IMR-90 (cell line): ENCODE measurements at regions not wholly inside any gene's neighbourhood (a gene's known extent, or its start where the extent isn't known, plus 50 kb on each side); places are given as distances from the start of the nearest gene placed in this dataset.

Source experiments
- ATAC-seq: fragments of 200-7000 bp; cut with Tn5 transposase; 2 replicates; pipeline ENCODE4 v1.9.1; 2020; ENCODE audit warnings: low read depth, mild to moderate bottlenecking, moderate library complexity
- BruUV-seq: library from RNA; stranded (reverse); fragments of 400-500 nt; replicated peaks from 2 replicates; lab custom pipeline; 2021; lab: Mats Ljungman, UMichigan
- CTCF ChIA-PET: fragments of 300-600 bp; formaldehyde crosslinking; extraction: SDS; loops from one replicate; lab custom pipeline; 2021; ENCODE audit warnings: antibody characterized with exemption; lab: Yijun Ruan, JAX
- POLR2A ChIA-PET: fragments of 300-600 bp; sonication (Branson Sonifier 250); formaldehyde crosslinking; loops from one replicate; lab custom pipeline; 2022; ENCODE audit warnings: antibody characterized with exemption; ENCODE audit not compliant: unreplicated experiment; lab: Charles Lee
- DNase-seq: peaks from one replicate; pipeline ENCODE4 v3.0.0; 2013
- H2AFZ ChIP-seq: replicated peaks from 2 replicates; pipeline ENCODE3; 2013; ENCODE audit warnings: low read length, mild to moderate bottlenecking; ENCODE audit not compliant: poor library complexity
- H2AK5ac ChIP-seq: 2 replicates; pipeline ENCODE4 v1.6.1; 2013; ENCODE audit warnings: low read depth, low read length, inconsistent platforms
- H2AK9ac ChIP-seq: replicated peaks from 2 replicates; pipeline ENCODE3; 2013; ENCODE audit warnings: mild to moderate bottlenecking, low read depth, low read length, moderate library complexity; ENCODE audit not compliant: poor library complexity
- H2BK120ac ChIP-seq: 2 replicates; pipeline ENCODE4 v1.6.1; 2013; ENCODE audit warnings: low read depth, low read length, inconsistent platforms
- H2BK15ac ChIP-seq: 3 replicates; pipeline ENCODE4 v1.6.1; 2013; ENCODE audit warnings: low read depth, low read length, inconsistent platforms
- H2BK20ac ChIP-seq: 2 replicates; pipeline ENCODE4 v1.6.1; 2013; ENCODE audit warnings: low read depth, mild to moderate bottlenecking, inconsistent platforms, low read length, moderate library complexity
- H2BK5ac ChIP-seq: 2 replicates; pipeline ENCODE4 v1.6.1; 2013; ENCODE audit warnings: mild to moderate bottlenecking, low read depth, low read length, inconsistent platforms; ENCODE audit not compliant: poor library complexity, severe bottlenecking
- H3K14ac ChIP-seq: replicated peaks from 2 replicates; pipeline ENCODE4 v1.6.1; 2013; ENCODE audit warnings: low read depth, low read length, inconsistent platforms
- H3K18ac ChIP-seq: 2 replicates; pipeline ENCODE4 v1.6.1; 2013; ENCODE audit warnings: low read depth, low read length, control low read depth
- H3K23ac ChIP-seq: 2 replicates; pipeline ENCODE4 v1.6.1; 2013; ENCODE audit warnings: low read depth, low read length, inconsistent platforms
- H3K27ac ChIP-seq: 2 replicates; pipeline ENCODE4 v1.5.1; 2013; ENCODE audit warnings: mild to moderate bottlenecking, control low read depth, low read length; ENCODE audit not compliant: insufficient read depth
- H3K27me3 ChIP-seq: 2 replicates; pipeline ENCODE4 v1.6.1; 2013; ENCODE audit warnings: low read length; ENCODE audit not compliant: control insufficient read depth, insufficient read depth
- H3K36me3 ChIP-seq: 2 replicates; pipeline ENCODE4 v1.6.1; 2013; ENCODE audit warnings: low read length, mixed read lengths; ENCODE audit not compliant: control insufficient read depth, insufficient read depth
- H3K4ac ChIP-seq: 2 replicates; pipeline ENCODE4 v1.6.1; 2013; ENCODE audit warnings: low read depth, low read length, inconsistent platforms
- H3K4me1 ChIP-seq: 2 replicates; pipeline ENCODE4 v1.6.1; 2013; ENCODE audit warnings: low read length, mixed read lengths; ENCODE audit not compliant: control insufficient read depth, insufficient read depth
- H3K4me2 ChIP-seq: 2 replicates; pipeline ENCODE4 v1.6.1; 2013; ENCODE audit warnings: low read depth, mild to moderate bottlenecking, control low read depth, low read length, moderate library complexity
- H3K4me3 ChIP-seq: 2 replicates; pipeline ENCODE4 v1.5.1; 2013; ENCODE audit warnings: low read depth, mild to moderate bottlenecking, control low read depth, low read length, moderate library complexity; ENCODE audit not compliant: insufficient read depth
- H3K56ac ChIP-seq: 2 replicates; pipeline ENCODE4 v1.6.1; 2013; ENCODE audit warnings: low read length, inconsistent platforms; ENCODE audit not compliant: insufficient read depth; ENCODE audit errors: extremely low read depth
- H3K79me1 ChIP-seq, 2 experiments: 2 replicates each; pipeline ENCODE4 v1.6.1; 2013; ENCODE audit warnings: low read length in 2 of 2, inconsistent platforms in 1 of 2, low read depth in 1 of 2
- H3K9ac ChIP-seq: 2 replicates; pipeline ENCODE4 v1.6.1; 2013; ENCODE audit warnings: low read depth, low read length, control low read depth
- H3K9me1 ChIP-seq: 2 replicates; pipeline ENCODE4 v1.6.1; 2013; ENCODE audit warnings: low read length, inconsistent platforms; ENCODE audit not compliant: insufficient read depth
- H3K9me3 ChIP-seq: 2 replicates; pipeline ENCODE4 v1.6.1; 2013; ENCODE audit warnings: low read length; ENCODE audit not compliant: control insufficient read depth, insufficient read depth
- H4K20me1 ChIP-seq: 2 replicates; pipeline ENCODE4 v1.6.1; 2013; ENCODE audit warnings: low read length, inconsistent platforms; ENCODE audit not compliant: insufficient read depth
- H4K5ac ChIP-seq: 2 replicates; pipeline ENCODE4 v1.6.1; 2013; ENCODE audit warnings: mild to moderate bottlenecking, low read depth, low read length, control low read depth
- H4K8ac ChIP-seq, 2 experiments: 2 replicates each; pipeline ENCODE4 v1.6.1; 2013; ENCODE audit warnings: low read depth in 2 of 2, low read length in 2 of 2, control low read depth in 1 of 2, inconsistent platforms in 1 of 2
- H4K91ac ChIP-seq: 2 replicates; pipeline ENCODE4 v1.6.1; 2013; ENCODE audit warnings: low read depth, low read length, inconsistent platforms; ENCODE audit not compliant: insufficient read depth
- BHLHE40 ChIP-seq: fragments of 150-350 bp; IDR thresholded peaks from 2 replicates; pipeline ENCODE4 v1.6.1; 2016; ENCODE audit warnings: mild to moderate bottlenecking, low read depth, low read length
- CEBPB ChIP-seq: IDR thresholded peaks from 2 replicates; pipeline ENCODE4 v1.6.1; 2012; ENCODE audit warnings: low read depth, low read length, improper control_type of control experiment
- CHD1 ChIP-seq: IDR thresholded peaks from 2 replicates; pipeline ENCODE4 v1.6.1; 2012; ENCODE audit warnings: low read depth, low read length, improper control_type of control experiment
- MAFK ChIP-seq: IDR thresholded peaks from 2 replicates; pipeline ENCODE4 v1.6.1; 2012; ENCODE audit warnings: low read depth, low read length, improper control_type of control experiment
- MAZ ChIP-seq: IDR thresholded peaks from 2 replicates; pipeline ENCODE4 v1.6.1; 2012; ENCODE audit warnings: low read depth, mild to moderate bottlenecking, low read length, improper control_type of control experiment, moderate library complexity, borderline replicate concordance
- NFE2L2 ChIP-seq: fragments of 150-350 bp; IDR thresholded peaks from 2 replicates; pipeline ENCODE4 v1.6.1; 2016; ENCODE audit warnings: low read depth, mild to moderate bottlenecking, low read length
- POLR2A ChIP-seq: IDR thresholded peaks from 2 replicates; pipeline ENCODE4 v1.6.1; 2012; ENCODE audit warnings: mild to moderate bottlenecking, low read depth, low read length
- RAD21 ChIP-seq: IDR thresholded peaks from 2 replicates; pipeline ENCODE4 v1.6.1; 2012; ENCODE audit warnings: low read length, improper control_type of control experiment
- RFX5 ChIP-seq: IDR thresholded peaks from 2 replicates; pipeline ENCODE4 v1.8.0; 2012; ENCODE audit warnings: low read depth, mild to moderate bottlenecking, low read length, moderate library complexity
- SMC3 ChIP-seq: fragments of 150-350 bp; IDR thresholded peaks from 2 replicates; pipeline ENCODE4 v1.6.1; 2016; ENCODE audit warnings: low read depth, mild to moderate bottlenecking, antibody characterized with exemption, low read length, moderate library complexity
- WGBS, 2 experiments: methylation state at CpG; one replicate each; pipeline versions ENCODE4 v1.1.5 to v1.1.7; 2013; ENCODE audit warnings: missing lambda C conversion rate in 2 of 2; ENCODE audit not compliant: insufficient read length in 1 of 2; ENCODE audit errors: extremely low coverage in 2 of 2; 5-methylcytosine and 5-hydroxymethylcytosine counted together
- dilution Hi-C: fragments of 300-500 bp; cut with HindIII; formaldehyde crosslinking; loops from one replicate; pipeline ENCODE4 v1.14.3; 2018; ENCODE audit warnings: low sequenced_read_pairs; ENCODE audit not compliant: unreplicated experiment
- in situ Hi-C: fragments of 300-500 bp; cut with MboI; formaldehyde crosslinking; loops from 3 replicates; pipeline ENCODE4 v1.14.3; 2019; ENCODE audit warnings: low sequenced_read_pairs, inconsistent platforms, mixed read lengths
- intact Hi-C: fragments of 100-400 bp; cut with micrococcal nuclease; formaldehyde crosslinking; loops from 2 replicates; pipeline ENCODE4 v1.10.0; 2022
- TF ChIP-seq, protein P1 (sequence below): fragments of 150-350 bp; IDR thresholded peaks from 2 replicates; pipeline ENCODE4 v1.6.1; 2017; ENCODE audit warnings: mild to moderate bottlenecking, antibody characterized with exemption, low read length, low read depth
- TF ChIP-seq, protein P2 (sequence below): fragments of 150-350 bp; IDR thresholded peaks from 2 replicates; pipeline ENCODE4 v1.6.1; 2016; ENCODE audit warnings: low read depth, mild to moderate bottlenecking, low read length, moderate library complexity, borderline replicate concordance

DNA sequence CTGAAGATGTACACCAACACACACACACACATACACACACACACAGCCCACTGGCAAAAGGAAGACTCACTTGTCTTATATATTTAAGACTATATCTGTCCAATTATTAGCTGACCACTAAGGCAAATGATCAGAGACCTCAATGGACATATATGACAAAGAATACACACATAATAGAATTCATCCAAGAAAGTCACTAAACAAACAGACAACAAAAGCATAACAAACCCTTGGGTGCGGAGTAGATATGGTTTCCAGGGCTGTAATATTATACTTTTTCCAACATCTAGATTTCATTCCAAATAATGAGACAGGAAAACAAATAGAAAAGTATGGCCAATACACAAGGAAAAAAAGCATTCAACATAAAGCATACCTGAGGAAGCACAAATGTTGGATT lies 72.3 kb upstream of the PRICKLE2 start:
- BruUV-seq: no TSS peak
- H2BK5ac ChIP-seq: no peak overlapping the region
- ChIA-PET POLR2A (no interaction called here), CTCF (no interaction called here)
- H4K8ac ChIP-seq: no peak overlapping the region
- H3K56ac ChIP-seq: no peak overlapping the region
- H3K18ac ChIP-seq: no peak overlapping the region
- H3K9ac ChIP-seq: no peak overlapping the region
- no peaks in the 10 kb centered on the region; the same call in 1 of the 2 replicates for H3K4me1 ChIP-seq
- no peaks in the 10 kb centered on the region for H3K27me3 ChIP-seq
- no peak overlapping the region for H3K4me2 ChIP-seq
- no peak overlapping the region for H4K5ac ChIP-seq
- no peak overlapping the region for H3K4me3 ChIP-seq
- no CpG with 5 or more reads among the region's 1 CpG for WGBS, 2 experiments
- H2BK20ac ChIP-seq: no peak overlapping the region
- H2AK9ac ChIP-seq: no peak overlapping the region
- no peak overlapping the region for H3K23ac ChIP-seq
- no peak overlapping the region for H3K14ac ChIP-seq
- DNase-seq (no peak), ATAC-seq (no peak)
- H3K79me1 ChIP-seq: peaks cover 0 to 2% of the 10 kb centered on the region in 2 experiments; a peak in 1 of 4 replicates
- H3K4ac ChIP-seq: no peak overlapping the region
- dilution Hi-C loops (no loop called here), intact Hi-C loops (no loop called here), in situ Hi-C loops (no loop called here)
- H2AFZ ChIP-seq: no peak overlapping the region
- H2BK15ac ChIP-seq: no peak overlapping the region
- TF ChIP-seq MAZ (no peak), CHD1 (no peak), BHLHE40 (no peak), SMC3 (no peak), MAFK (no peak), CEBPB (no peak), RFX5 (no peak), POLR2A (no peak), NFE2L2 (no peak), RAD21 (no peak)
- TF ChIP-seq, protein P1, sequence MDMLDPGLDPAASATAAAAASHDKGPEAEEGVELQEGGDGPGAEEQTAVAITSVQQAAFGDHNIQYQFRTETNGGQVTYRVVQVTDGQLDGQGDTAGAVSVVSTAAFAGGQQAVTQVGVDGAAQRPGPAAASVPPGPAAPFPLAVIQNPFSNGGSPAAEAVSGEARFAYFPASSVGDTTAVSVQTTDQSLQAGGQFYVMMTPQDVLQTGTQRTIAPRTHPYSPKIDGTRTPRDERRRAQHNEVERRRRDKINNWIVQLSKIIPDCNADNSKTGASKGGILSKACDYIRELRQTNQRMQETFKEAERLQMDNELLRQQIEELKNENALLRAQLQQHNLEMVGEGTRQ: no peak
- TF ChIP-seq, protein P2, sequence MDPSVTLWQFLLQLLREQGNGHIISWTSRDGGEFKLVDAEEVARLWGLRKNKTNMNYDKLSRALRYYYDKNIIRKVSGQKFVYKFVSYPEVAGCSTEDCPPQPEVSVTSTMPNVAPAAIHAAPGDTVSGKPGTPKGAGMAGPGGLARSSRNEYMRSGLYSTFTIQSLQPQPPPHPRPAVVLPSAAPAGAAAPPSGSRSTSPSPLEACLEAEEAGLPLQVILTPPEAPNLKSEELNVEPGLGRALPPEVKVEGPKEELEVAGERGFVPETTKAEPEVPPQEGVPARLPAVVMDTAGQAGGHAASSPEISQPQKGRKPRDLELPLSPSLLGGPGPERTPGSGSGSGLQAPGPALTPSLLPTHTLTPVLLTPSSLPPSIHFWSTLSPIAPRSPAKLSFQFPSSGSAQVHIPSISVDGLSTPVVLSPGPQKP: no peak
- H3K9me1 ChIP-seq: 0 out of 2 replicates have a peak, but pooled peaks cover under 1% of the 10 kb centered on the region
- H3K9me3 ChIP-seq: peaks cover 4% of the 10 kb centered on the region
- no peak overlapping the region for H2BK120ac ChIP-seq
- no peak overlapping the region for H4K91ac ChIP-seq
- H4K20me1 ChIP-seq: no peaks in the 10 kb centered on the region
- no peak overlapping the region for H3K27ac ChIP-seq
- H3K36me3 ChIP-seq: no peaks in the 10 kb centered on the region
- no peak overlapping the region for H2AK5ac ChIP-seq
